NCI-H748 treated with DMSO at 0.1 percent for 48 hours (cell line): ENCODE measurements at regions not wholly inside any gene's neighbourhood (a gene's known extent, or its start where the extent isn't known, plus 50 kb on each side); places are given as distances from the start of the nearest gene placed in this dataset.

Source experiments
- DNase-seq: peaks from one replicate; lab custom pipeline; 2025; lab: John Stamatoyannopoulos, UW

DNA sequence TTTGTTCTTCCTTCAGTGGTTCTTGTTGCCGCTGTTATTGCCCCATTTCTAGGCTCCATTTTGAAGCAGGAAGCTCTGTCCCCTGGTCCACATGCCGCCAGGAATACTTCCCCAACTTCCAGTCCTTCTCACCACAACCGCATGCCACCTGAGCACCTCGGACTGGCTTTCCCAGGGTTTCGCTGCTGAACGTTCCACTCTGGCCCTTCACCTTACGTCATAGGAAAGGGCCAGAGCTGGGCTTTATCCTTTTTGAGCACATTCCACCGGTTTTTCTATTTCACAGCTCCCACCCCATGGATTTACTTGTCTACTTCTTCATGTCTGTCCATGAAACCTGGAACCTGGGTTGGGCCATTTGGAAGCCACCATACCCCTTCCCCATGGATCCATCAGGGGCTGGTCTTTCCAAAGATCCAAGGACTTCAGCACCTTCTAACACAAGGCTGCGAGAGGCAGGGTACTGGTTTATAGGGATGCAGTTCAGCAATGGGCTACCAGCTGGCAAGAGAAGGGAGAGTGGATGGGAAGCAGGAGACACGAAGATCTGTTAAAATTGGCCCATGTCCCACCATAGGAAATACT lies 557.4 kb downstream of the BNC2 start:
- DNase-seq, result no peak

DNA sequence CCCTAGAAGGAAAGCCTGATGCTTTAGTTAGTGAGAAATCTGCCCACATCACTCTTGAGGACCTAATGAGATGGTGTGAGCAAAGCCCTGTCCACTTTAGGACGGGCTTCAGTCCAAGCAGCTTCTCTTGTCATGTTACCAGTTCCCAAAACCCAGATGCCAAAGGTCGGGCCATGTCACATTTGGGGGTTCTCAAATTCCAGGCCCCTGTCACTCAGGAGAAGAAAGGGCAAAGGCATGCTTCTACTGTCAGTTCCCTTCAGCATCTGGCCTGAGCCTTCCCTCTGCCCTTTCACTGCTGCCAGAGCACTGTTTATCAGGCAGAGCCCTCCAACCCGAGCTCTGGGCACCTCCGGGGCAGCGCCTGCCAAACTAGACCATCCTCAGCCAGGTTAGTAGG lies 556.0 kb downstream of the BNC2 start:
- no peak for DNase-seq

DNA sequence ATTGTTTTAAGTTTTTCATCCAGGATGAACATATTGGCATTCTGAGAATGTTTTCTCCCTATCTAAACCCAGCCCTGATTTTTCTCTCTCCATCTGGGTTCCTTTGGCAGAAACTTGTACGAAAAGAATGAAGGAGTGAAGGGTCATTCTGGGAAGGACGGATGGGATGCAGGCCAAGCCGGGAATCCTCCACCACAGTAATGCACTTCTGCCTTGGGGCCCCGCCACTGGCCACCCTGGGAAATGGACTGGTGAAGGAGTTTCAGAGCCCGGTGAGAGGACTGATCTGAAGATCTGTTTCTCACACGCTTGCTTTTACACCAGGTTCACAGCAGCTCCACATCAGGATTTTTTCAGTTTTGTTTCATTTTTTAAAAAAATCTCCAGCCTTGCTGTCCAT lies 554.8 kb downstream of the BNC2 start:
- DNase-seq, result no peak

- DNase-seq, result no peak
Observed at GRCh38 chr9:16316456-16316855, 554.0 kb downstream of the BNC2 start.

DNA sequence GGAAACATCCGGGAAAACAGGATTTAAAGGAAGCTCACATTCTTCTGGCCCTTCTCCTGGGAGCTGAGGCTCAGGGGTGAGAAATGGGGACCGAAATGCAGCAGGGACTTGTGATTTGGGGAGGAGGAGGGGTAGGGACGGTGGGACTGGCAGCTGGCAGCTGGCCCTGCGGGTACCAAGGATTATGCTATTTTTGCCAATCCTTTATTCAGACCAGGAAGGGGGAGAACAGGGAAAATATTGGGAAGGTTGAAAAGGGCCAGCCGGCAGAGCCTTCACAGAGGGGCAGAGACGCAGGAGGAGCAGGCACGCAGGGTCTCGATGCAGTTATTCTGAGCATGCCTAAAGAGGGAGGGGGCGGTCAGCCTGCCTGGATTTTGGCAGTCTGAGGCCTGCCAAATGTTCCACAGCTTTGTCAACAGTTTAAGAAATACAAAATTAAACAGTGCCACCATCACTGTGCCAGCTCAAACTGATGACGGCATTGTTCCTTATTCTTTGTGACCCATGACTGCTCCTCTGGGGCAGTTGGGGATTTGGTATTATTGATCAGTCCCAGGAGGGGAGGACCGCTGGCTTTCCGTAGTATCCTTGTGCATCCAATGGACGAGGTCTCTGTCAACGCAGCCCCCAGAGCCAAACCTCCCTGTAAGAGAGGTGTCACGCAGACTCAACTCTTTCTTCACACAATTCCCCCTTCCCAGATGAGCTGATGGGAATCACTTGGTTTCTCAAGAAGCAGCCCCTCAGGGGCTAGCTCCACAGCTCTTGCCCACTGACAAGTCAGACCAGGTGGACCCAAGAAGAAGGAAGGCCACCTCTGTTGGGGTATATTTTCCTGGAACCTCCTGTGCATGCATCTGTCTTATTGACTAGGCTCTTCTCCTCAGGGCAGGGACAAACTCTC lies 553.3 kb downstream of the BNC2 start:
- no peak for DNase-seq

DNA sequence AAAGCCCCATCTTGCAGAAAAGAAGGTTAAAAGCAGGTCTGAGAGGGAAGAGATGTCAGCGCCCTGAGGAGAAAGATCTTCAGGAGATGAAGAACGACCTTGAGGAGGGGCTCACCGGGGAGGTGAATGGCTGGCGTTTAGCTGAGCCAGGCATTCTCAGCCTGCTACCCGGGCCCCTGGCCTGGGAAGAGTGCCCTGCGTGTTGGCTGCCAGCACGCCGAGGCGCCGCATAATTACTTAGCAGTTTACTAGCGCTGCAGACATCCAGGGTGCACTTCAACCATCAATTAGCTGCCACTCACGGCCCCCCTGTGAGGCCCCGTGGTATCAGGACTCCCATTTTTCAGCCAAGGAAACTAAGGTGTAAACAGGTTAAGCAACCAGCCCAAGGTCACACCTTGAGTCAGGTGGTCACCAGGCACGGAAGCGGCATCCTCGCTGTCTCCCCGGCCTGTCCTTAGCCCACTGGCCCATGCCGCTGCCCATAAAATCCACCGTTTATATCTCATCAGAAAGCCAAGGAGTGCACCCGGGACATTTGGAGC lies 551.9 kb downstream of the BNC2 start:
- DNase-seq, result no peak

- DNase-seq, result no peak
Observed at GRCh38 chr9:16319646-16320045, 550.8 kb downstream of the BNC2 start.

- DNase-seq, result no peak
Observed at GRCh38 chr9:16320338-16320902, 550.0 kb downstream of the BNC2 start.

DNA sequence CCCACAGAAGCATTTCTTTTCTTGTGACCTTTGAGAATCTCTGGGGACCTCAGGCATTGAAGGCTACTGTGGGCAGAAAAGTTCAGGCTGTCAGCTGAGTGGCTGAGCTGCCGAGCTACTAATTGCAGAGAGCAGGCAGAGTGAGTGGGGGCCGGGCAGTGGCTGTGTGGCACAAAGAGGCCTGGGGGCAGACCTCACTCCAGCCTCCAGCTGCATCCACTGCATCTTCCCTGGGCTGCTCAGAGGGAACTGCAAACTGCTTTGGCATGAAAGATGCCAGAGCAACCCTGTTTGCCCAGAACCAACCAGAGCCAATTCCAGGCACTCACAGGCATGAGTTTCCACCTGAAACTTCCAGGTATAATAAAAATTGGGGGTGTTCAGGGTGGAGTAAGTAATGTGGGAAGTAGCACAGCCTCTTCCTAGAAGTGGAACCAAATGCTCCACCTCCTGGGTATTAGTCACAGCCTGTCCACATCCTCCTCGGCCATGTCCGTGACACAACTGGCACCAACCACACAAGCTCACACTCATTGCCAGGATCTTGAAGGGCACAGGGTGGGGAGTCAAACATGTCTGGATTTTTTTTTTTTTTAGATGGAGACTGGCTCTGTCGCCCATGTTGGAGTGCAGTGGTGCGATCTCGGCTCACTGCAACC lies 548.9 kb downstream of the BNC2 start:
- no peak for DNase-seq

DNA sequence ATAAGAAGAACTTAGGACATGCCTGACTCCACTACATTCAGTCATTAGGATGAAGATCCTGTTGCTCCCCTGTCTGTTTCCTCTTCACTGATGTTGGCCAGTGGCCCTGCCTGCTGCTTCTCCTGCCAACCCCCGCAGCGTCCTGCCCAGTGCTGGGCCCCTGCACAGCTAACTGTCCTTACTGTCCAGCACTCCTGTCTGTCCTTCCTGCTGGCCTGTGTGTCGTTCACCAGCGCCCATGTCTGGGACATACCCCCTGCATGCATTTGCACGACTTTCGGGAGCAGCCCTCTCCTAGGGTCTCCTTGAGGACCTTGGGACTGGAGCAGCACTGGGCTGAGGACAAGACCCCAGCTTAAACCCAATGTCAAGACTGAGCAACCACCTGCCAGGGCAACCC lies 547.6 kb downstream of the BNC2 start:
- DNase-seq, result no peak

DNA sequence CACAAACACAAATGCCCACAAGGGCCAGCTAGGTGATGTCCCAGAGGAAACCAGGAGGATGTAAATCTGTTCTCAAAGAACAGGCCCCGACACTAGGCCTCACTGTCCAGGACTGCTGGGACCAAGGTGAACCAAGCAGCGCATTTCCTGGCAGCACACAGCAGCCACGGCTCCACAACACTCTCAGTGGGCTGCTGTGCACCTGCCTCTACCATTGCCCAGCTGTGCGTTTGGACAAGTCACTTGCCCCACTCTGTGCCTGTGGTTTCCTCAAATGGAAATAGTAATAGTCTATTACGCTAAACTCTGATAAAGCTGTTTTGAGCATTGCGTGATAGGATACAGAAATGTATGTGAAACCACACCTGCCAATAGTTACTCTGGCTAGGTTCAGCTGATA lies 544.5 kb downstream of the BNC2 start:
- DNase-seq, result no peak

- DNase-seq, result no peak
Observed at GRCh38 chr9:16328349-16328748, 542.1 kb downstream of the BNC2 start.

DNA sequence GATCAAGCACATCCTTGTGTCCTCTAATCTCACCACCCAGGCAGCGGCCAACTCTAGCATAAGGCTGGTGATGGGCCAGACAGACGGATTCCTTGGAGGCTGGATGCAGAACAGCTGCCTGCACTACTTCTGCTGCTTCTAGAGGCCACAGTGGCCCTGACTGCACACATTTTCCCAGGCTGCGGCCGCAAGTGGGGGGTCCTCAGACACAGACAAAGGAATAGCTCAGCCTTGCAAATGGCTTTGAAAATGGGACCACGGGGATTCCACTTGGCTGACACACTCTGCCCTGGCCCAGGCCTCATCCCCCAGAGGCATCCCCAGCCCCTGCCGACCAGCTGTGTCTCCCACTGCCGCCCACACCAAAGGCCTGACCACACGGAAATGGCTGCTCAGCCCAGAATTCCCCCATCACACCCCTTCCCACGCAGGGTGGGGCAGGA lies 540.8 kb downstream of the BNC2 start:
- no peak for DNase-seq

- DNase-seq, result no peak
Observed at GRCh38 chr9:16331031-16331430, 539.4 kb downstream of the BNC2 start.

- DNase-seq, result no peak
Observed at GRCh38 chr9:16331527-16331926, 538.9 kb downstream of the BNC2 start.

- DNase-seq, result no peak
Observed at GRCh38 chr9:16333691-16334090, 536.8 kb downstream of the BNC2 start.

- no peak for DNase-seq
Observed at GRCh38 chr9:16335788-16336580, 534.5 kb downstream of the BNC2 start.

GRCh38 chr9:16336833-16337232 lies 533.6 kb downstream of the BNC2 start:
- no peak for DNase-seq

GRCh38 chr9:16337322-16338029 lies 533.0 kb downstream of the BNC2 start:
- no peak for DNase-seq

GRCh38 chr9:16341177-16341576 lies 529.3 kb downstream of the BNC2 start:
- no peak for DNase-seq
